Uterus (tissue), 2 donors: ENCODE measurements at regions not wholly inside any gene's neighbourhood (a gene's known extent, or its start where the extent isn't known, plus 50 kb on each side); places are given as distances from the start of the nearest gene placed in this dataset.
"Not testable (repeated sequence)": the region's sequence is repeated elsewhere in the genome, so short reads cannot be mapped to it uniquely, and the experiment has no call there.

Experiments
- POLR2A ChIP-seq, 2 donors: fragments of 450-650 bp; IDR thresholded peaks; one replicate each; pipeline ENCODE4 v1.6.1; 2016; ENCODE audit warnings: antibody characterized with exemption in 2 of 2, mild to moderate bottlenecking in 1 of 2, moderate library complexity in 1 of 2
- TF ChIP-seq, protein P1 (sequence below), 4 experiments: fragments of 200-600 bp in 2 of 4; fragments of 450-650 bp in 2 of 4; sonication (generic) in 2 of 4; IDR thresholded peaks; one replicate each; pipeline ENCODE4 v1.5.1; 2016 to 2019; ENCODE audit warnings: antibody characterized with exemption in 4 of 4, mild to moderate bottlenecking in 2 of 4, moderate library complexity in 1 of 4

GRCh38 chr6:1212138-1212537 is 99.8 kb upstream of the FOXQ1 start:
- TF ChIP-seq, protein P1, sequence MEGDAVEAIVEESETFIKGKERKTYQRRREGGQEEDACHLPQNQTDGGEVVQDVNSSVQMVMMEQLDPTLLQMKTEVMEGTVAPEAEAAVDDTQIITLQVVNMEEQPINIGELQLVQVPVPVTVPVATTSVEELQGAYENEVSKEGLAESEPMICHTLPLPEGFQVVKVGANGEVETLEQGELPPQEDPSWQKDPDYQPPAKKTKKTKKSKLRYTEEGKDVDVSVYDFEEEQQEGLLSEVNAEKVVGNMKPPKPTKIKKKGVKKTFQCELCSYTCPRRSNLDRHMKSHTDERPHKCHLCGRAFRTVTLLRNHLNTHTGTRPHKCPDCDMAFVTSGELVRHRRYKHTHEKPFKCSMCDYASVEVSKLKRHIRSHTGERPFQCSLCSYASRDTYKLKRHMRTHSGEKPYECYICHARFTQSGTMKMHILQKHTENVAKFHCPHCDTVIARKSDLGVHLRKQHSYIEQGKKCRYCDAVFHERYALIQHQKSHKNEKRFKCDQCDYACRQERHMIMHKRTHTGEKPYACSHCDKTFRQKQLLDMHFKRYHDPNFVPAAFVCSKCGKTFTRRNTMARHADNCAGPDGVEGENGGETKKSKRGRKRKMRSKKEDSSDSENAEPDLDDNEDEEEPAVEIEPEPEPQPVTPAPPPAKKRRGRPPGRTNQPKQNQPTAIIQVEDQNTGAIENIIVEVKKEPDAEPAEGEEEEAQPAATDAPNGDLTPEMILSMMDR (IDR thresholded peaks at IDR 0.05): not testable (repeated sequence)
- TF ChIP-seq POLR2A (IDR thresholded peaks at IDR 0.05): not testable (repeated sequence)
